Neural progenitor cell (in vitro differentiated cells): ENCODE measurements at regions not wholly inside any gene's neighbourhood (a gene's known extent, or its start where the extent isn't known, plus 50 kb on each side); places are given as distances from the start of the nearest gene placed in this dataset.
"Not testable (repeated sequence)": the region's sequence is repeated elsewhere in the genome, so short reads cannot be mapped to it uniquely, and the experiment has no call there.

ENCODE experiments used
- DNase-seq: peaks from one replicate; pipeline ENCODE4 v3.0.0-alpha.2; 2016; ENCODE audit warnings: low spot score
- H2AFZ ChIP-seq: fragments of 200-600 bp; sonication (generic); replicated peaks from 2 replicates; pipeline ENCODE4 v1.6.1; 2016; ENCODE audit warnings: antibody characterized with exemption
- H3F3A ChIP-seq: fragments of 200-600 bp; sonication (generic); 2 replicates; pipeline ENCODE4 v1.6.1; 2016; ENCODE audit warnings: antibody characterized with exemption, low read depth
- H3K27ac ChIP-seq: fragments of 200-600 bp; sonication (generic); 2 replicates; pipeline ENCODE4 v1.5.1; 2016; ENCODE audit warnings: mild to moderate bottlenecking
- H3K27me3 ChIP-seq: fragments of 200-600 bp; sonication (generic); 2 replicates; pipeline ENCODE4 v1.6.1; 2016; ENCODE audit warnings: mild to moderate bottlenecking, moderate library complexity
- H3K36me3 ChIP-seq: fragments of 200-600 bp; sonication (generic); 2 replicates; pipeline ENCODE4 v1.5.1; 2016
- H3K4me1 ChIP-seq: fragments of 200-600 bp; sonication (generic); 2 replicates; pipeline ENCODE4 v1.6.1; 2016; ENCODE audit warnings: mixed run types
- H3K4me2 ChIP-seq: fragments of 200-600 bp; sonication (generic); 2 replicates; pipeline ENCODE4 v1.6.1; 2016
- H3K4me3 ChIP-seq: fragments of 200-600 bp; sonication (generic); 2 replicates; pipeline ENCODE4 v1.5.1; 2016
- H3K79me2 ChIP-seq: fragments of 200-600 bp; sonication (generic); 2 replicates; pipeline ENCODE4 v1.6.1; 2016; ENCODE audit warnings: low read depth
- H3K9ac ChIP-seq: fragments of 200-600 bp; sonication (generic); 2 replicates; pipeline ENCODE4 v1.6.1; 2016
- H3K9me3 ChIP-seq: fragments of 200-600 bp; sonication (generic); 2 replicates; pipeline ENCODE4 v1.5.1; 2016; ENCODE audit warnings: low read depth
- H4K20me1 ChIP-seq: fragments of 200-600 bp; sonication (generic); 2 replicates; pipeline ENCODE4 v1.6.1; 2016; ENCODE audit warnings: low read depth
- H3K27ac Mint-ChIP-seq: 3 replicates; pipeline ENCODE4 v1.8.0; 2021; ENCODE audit warnings: mixed read lengths
- H3K27me3 Mint-ChIP-seq: 2 replicates; pipeline ENCODE4 v1.8.0; 2022; ENCODE audit warnings: low read depth, mild to moderate bottlenecking, inconsistent platforms, moderate library complexity, mixed read lengths; ENCODE audit not compliant: insufficient read depth
- H3K36me3 Mint-ChIP-seq: 3 replicates; pipeline ENCODE4 v1.8.0; 2021; ENCODE audit warnings: mixed read lengths
- H3K4me1 Mint-ChIP-seq: 3 replicates; pipeline ENCODE4 v1.8.0; 2021; ENCODE audit warnings: mixed read lengths
- H3K4me3 Mint-ChIP-seq: 3 replicates; pipeline ENCODE4 v1.8.0; 2021; ENCODE audit warnings: mild to moderate bottlenecking, moderate library complexity, mixed read lengths
- H3K9me3 Mint-ChIP-seq: 3 replicates; pipeline ENCODE4 v1.8.0; 2020; ENCODE audit warnings: mixed read lengths
- CTCF ChIP-seq: fragments of 200-600 bp; sonication (generic); IDR thresholded peaks from 2 replicates; pipeline ENCODE4 v1.5.1; 2017; ENCODE audit warnings: antibody characterized with exemption, mild to moderate bottlenecking
- EZH2 ChIP-seq: fragments of 200-600 bp; sonication (generic); IDR thresholded peaks from 2 replicates; pipeline ENCODE4 v1.6.1; 2017; ENCODE audit warnings: antibody characterized with exemption, mild to moderate bottlenecking, moderate library complexity
- EZH2phosphoT487 ChIP-seq: fragments of 200-600 bp; sonication (generic); IDR thresholded peaks from 2 replicates; pipeline ENCODE4 v1.6.1; 2017; ENCODE audit warnings: antibody characterized with exemption

GRCh38 chr5:110969502-110969901 is 102.0 kb upstream of the TSLP start:
- no peaks in the 10 kb centered on the region for H3K4me1 ChIP-seq
- H3K4me3 ChIP-seq: no peak overlapping the region
- Mint-ChIP-seq H3K4me3 (no peak overlapping the region), H3K36me3 (no peaks in the 10 kb centered on the region), H3K9me3 (no peaks in the 10 kb centered on the region), H3K27me3 (no peaks in the 10 kb centered on the region), H3K27ac (no peak overlapping the region), H3K4me1 (no peaks in the 10 kb centered on the region)
- H3K27me3 ChIP-seq: no peaks in the 10 kb centered on the region
- H3K27ac ChIP-seq: no peak overlapping the region
- no peak for TF ChIP-seq EZH2phosphoT487
- no peak for TF ChIP-seq EZH2
- TF ChIP-seq CTCF: no peak
- H2AFZ ChIP-seq: no peak overlapping the region
- no peaks in the 10 kb centered on the region for H3K9me3 ChIP-seq
- no peaks in the 10 kb centered on the region for H3K79me2 ChIP-seq
- no peak overlapping the region for H3K9ac ChIP-seq
- no peaks in the 10 kb centered on the region for H4K20me1 ChIP-seq
- H3F3A ChIP-seq: no peaks in the 10 kb centered on the region
- H3K36me3 ChIP-seq: no peaks in the 10 kb centered on the region
- no peak for DNase-seq
- H3K4me2 ChIP-seq: no peak overlapping the region

- Histone ChIP-seq H3K4me1 (no peaks in the 10 kb centered on the region), H3K9me3 (no peaks in the 10 kb centered on the region), H3K4me2 (no peak overlapping the region), H3K79me2 (no peaks in the 10 kb centered on the region), H3K27me3 (no peaks in the 10 kb centered on the region), H3K36me3 (no peaks in the 10 kb centered on the region), H3K4me3 (no peak overlapping the region), H3K27ac (no peak overlapping the region), H3K9ac (no peak overlapping the region), H3F3A (no peaks in the 10 kb centered on the region), H2AFZ (no peak overlapping the region), H4K20me1 (no peaks in the 10 kb centered on the region)
- H3K27ac Mint-ChIP-seq: no peak overlapping the region
- no peak overlapping the region for H3K4me3 Mint-ChIP-seq
- peaks cover 3% of the 10 kb centered on the region for H3K9me3 Mint-ChIP-seq
- no peaks in the 10 kb centered on the region for H3K4me1 Mint-ChIP-seq
- no peak for TF ChIP-seq EZH2
- TF ChIP-seq CTCF: no peak
- no peak for TF ChIP-seq EZH2phosphoT487
- peak; percentile 11 for DNase-seq
- no peaks in the 10 kb centered on the region for H3K27me3 Mint-ChIP-seq
- H3K36me3 Mint-ChIP-seq: no peaks in the 10 kb centered on the region
These were observed 98.0 kb upstream of the TSLP start for GRCh38 chr5:110973510-110973909.

DNA sequence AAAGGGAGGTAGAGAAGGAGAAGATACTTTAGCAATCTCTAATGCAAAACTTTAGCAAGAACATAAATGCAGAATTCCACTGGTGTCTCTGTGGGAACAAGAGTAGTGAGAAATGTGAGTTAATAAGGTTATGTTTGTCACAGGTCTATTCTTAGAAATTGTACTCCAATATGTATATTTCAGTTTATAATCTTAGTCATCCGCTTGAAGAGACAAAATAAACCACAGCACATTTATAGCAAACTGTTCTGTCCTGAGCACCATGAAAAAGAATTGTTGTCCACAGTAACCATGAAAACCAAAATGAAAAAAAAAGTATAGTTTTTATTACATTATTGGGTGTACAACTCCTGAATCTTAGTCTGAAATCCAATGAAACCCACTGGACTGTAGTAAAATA is 93.6 kb upstream of the TSLP start:
- no peak for DNase-seq
- no peaks in the 10 kb centered on the region for H4K20me1 ChIP-seq
- no peak overlapping the region for H3K27ac ChIP-seq
- H3K27me3 Mint-ChIP-seq: no peaks in the 10 kb centered on the region
- no peaks in the 10 kb centered on the region for H3K4me1 ChIP-seq
- no peak overlapping the region for H3K4me3 Mint-ChIP-seq
- H3K9me3 Mint-ChIP-seq: peaks cover 3% of the 10 kb centered on the region
- H3K4me2 ChIP-seq: no peak overlapping the region
- H3K36me3 ChIP-seq: no peaks in the 10 kb centered on the region
- H3K9me3 ChIP-seq: no peaks in the 10 kb centered on the region
- H3K4me3 ChIP-seq: no peak overlapping the region
- TF ChIP-seq EZH2phosphoT487 (no peak), CTCF (no peak), EZH2 (no peak)
- H3K4me1 Mint-ChIP-seq: no peaks in the 10 kb centered on the region
- H3K36me3 Mint-ChIP-seq: no peaks in the 10 kb centered on the region
- no peak overlapping the region for H3K9ac ChIP-seq
- no peaks in the 10 kb centered on the region for H3F3A ChIP-seq
- H3K79me2 ChIP-seq: no peaks in the 10 kb centered on the region
- no peak overlapping the region for H2AFZ ChIP-seq
- no peaks in the 10 kb centered on the region for H3K27me3 ChIP-seq
- no peak overlapping the region for H3K27ac Mint-ChIP-seq

- H3K4me3 ChIP-seq, H3K36me3 ChIP-seq, H3F3A ChIP-seq, H3K9me3 Mint-ChIP-seq, H3K27ac Mint-ChIP-seq, H3K36me3 Mint-ChIP-seq, H3K27me3 Mint-ChIP-seq, H3K9me3 ChIP-seq, H3K4me1 Mint-ChIP-seq, H3K27ac ChIP-seq, H3K27me3 ChIP-seq, H3K9ac ChIP-seq, H3K4me1 ChIP-seq, H3K4me3 Mint-ChIP-seq, H3K79me2 ChIP-seq, H4K20me1 ChIP-seq: not testable (repeated sequence)
- H3K4me2 ChIP-seq: peak overlapping the region; percentile 4
- peak; percentile 6 for DNase-seq
- H2AFZ ChIP-seq: peak overlapping the region; percentile 68
These were observed 85.6 kb upstream of the TSLP start for GRCh38 chr5:110985882-110986281.

DNA sequence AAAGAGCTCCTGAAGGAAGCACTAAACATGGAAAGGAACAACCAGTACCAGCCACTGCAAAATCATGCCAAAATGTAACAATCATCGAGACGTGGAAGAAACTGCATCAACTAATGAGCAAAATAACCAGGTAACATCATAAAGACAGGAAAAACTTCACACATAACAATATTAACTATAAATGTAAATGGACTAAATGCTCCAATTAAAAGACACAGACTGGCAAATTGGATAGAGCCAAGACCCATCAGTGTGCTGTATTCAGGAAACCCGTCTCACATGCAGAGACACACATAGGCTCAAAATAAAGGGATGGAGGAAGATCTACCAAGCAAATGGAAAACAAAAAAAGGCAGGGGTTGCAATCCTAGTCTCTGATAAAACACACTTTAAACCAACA is 83.9 kb upstream of the TSLP start:
- not testable (repeated sequence) for H3K4me1 ChIP-seq, H3F3A ChIP-seq, H2AFZ ChIP-seq, H3K27ac ChIP-seq, H3K4me2 ChIP-seq, H3K36me3 Mint-ChIP-seq, H3K9me3 ChIP-seq, H3K27me3 Mint-ChIP-seq, H3K27me3 ChIP-seq, H3K9ac ChIP-seq, H3K27ac Mint-ChIP-seq, DNase-seq, H3K4me3 Mint-ChIP-seq, H4K20me1 ChIP-seq, H3K36me3 ChIP-seq, H3K4me1 Mint-ChIP-seq, H3K9me3 Mint-ChIP-seq, H3K4me3 ChIP-seq, H3K79me2 ChIP-seq
